H1 (cell line): ENCODE measurements at regions not wholly inside any gene's neighbourhood (a gene's known extent, or its start where the extent isn't known, plus 50 kb on each side); places are given as distances from the start of the nearest gene placed in this dataset.
"Not testable (repeated sequence)": the region's sequence is repeated elsewhere in the genome, so short reads cannot be mapped to it uniquely, and the experiment has no call there.

Experiments
- CTCF ChIA-PET: fragments of 300-600 bp; sonication (Branson Sonifier 250); formaldehyde crosslinking; loops from one replicate; lab custom pipeline; 2021; ENCODE audit not compliant: partially characterized antibody; lab: Charles Lee
- POLR2A ChIA-PET: fragments of 300-600 bp; sonication (Branson Sonifier 250); formaldehyde crosslinking; loops from one replicate; lab custom pipeline; 2021; ENCODE audit warnings: inconsistent platforms; ENCODE audit not compliant: partially characterized antibody; lab: Charles Lee
- DNase-seq, 2 experiments: peaks; one replicate each; pipeline versions ENCODE4 v3.0.0 to v3.0.0-alpha.2; 2010 to 2022; ENCODE audit warnings: low spot score in 2 of 2, low read depth in 1 of 2, mixed read lengths in 1 of 2
- FAIRE-seq: peaks from 2 replicates; lab custom pipeline; 2011; peaks lifted over from hg19 to GRCh38; lab: Jason Lieb, UNC
- H2AFZ ChIP-seq: 2 replicates; pipeline ENCODE4 v1.8.1; 2012; ENCODE audit warnings: low read length, inconsistent platforms
- H2AK5ac ChIP-seq: 2 replicates; pipeline ENCODE4 v1.6.1; 2013; ENCODE audit warnings: low read depth, low read length
- H2BK120ac ChIP-seq: replicated peaks from 2 replicates; pipeline ENCODE3; 2013; ENCODE audit warnings: low read depth, low read length, inconsistent platforms
- H2BK12ac ChIP-seq: 2 replicates; pipeline ENCODE4 v1.6.1; 2013; ENCODE audit warnings: low read depth, low read length
- H2BK15ac ChIP-seq: 2 replicates; pipeline ENCODE4 v1.6.1; 2013; ENCODE audit warnings: low read length
- H2BK20ac ChIP-seq: 2 replicates; pipeline ENCODE4 v1.6.1; 2013; ENCODE audit warnings: low read length
- H2BK5ac ChIP-seq: 2 replicates; pipeline ENCODE4 v1.6.1; 2013; ENCODE audit warnings: low read depth, low read length
- H3K14ac ChIP-seq: 2 replicates; pipeline ENCODE4 v1.6.1; 2013; ENCODE audit warnings: inconsistent platforms; ENCODE audit not compliant: insufficient read length
- H3K18ac ChIP-seq: 2 replicates; pipeline ENCODE4 v1.6.1; 2013; ENCODE audit warnings: low read length; ENCODE audit errors: extremely low read depth
- H3K23ac ChIP-seq: 2 replicates; pipeline ENCODE4 v1.6.1; 2013; ENCODE audit warnings: inconsistent platforms; ENCODE audit not compliant: insufficient read length
- H3K23me2 ChIP-seq: 2 replicates; pipeline ENCODE4 v1.6.1; 2013; ENCODE audit warnings: low read depth, low read length
- H3K27ac ChIP-seq: 2 replicates; pipeline ENCODE4 v1.6.1; 2011; ENCODE audit warnings: low read depth, low read length, inconsistent platforms
- H3K27me3 ChIP-seq, 4 experiments: replicated peaks in 1 of 4; 1 replicate in 1 of 4; 2 replicates in 3 of 4; pipeline versions ENCODE4 v1.6.1 to v1.8.1; 2011 to 2013; ENCODE audit warnings: low read length in 3 of 4, mild to moderate bottlenecking in 3 of 4, inconsistent platforms in 2 of 4, mixed read lengths in 2 of 4, moderate library complexity in 1 of 4; ENCODE audit not compliant: control insufficient read depth in 3 of 4, insufficient read depth in 3 of 4; ENCODE audit errors: extremely low read depth in 1 of 4
- H3K36me3 ChIP-seq, 4 experiments: 2 replicates each; pipeline versions ENCODE4 v1.6.1 to v1.8.1; 2011 to 2013; ENCODE audit warnings: mild to moderate bottlenecking in 4 of 4, low read length in 3 of 4, moderate library complexity in 2 of 4, control low read depth in 1 of 4, inconsistent platforms in 1 of 4; ENCODE audit not compliant: insufficient read depth in 4 of 4, control insufficient read depth in 2 of 4
- H3K4ac ChIP-seq: replicated peaks from 2 replicates; pipeline ENCODE3; 2013; ENCODE audit warnings: low read length, low read depth, mixed read lengths, inconsistent platforms; ENCODE audit not compliant: insufficient read length
- H3K4me1 ChIP-seq, 4 experiments: replicated peaks in 1 of 4; 1 replicate in 1 of 4; 2 replicates in 3 of 4; pipeline versions ENCODE4 v1.6.1 to v1.8.1; 2011 to 2013; ENCODE audit warnings: low read length in 3 of 4, inconsistent platforms in 2 of 4, mixed read lengths in 1 of 4; ENCODE audit not compliant: insufficient read depth in 4 of 4, control insufficient read depth in 3 of 4
- H3K4me2 ChIP-seq, 2 experiments: 2 replicates each; pipeline versions ENCODE4 v1.6.1 to v1.8.1; 2011 to 2013; ENCODE audit warnings: low read depth in 2 of 2, low read length in 2 of 2, control low read depth in 1 of 2, inconsistent platforms in 1 of 2, mild to moderate bottlenecking in 1 of 2; ENCODE audit not compliant: insufficient read depth in 1 of 2
- H3K4me3 ChIP-seq, 4 experiments: fragments of 200-600, 300-600 bp in 1 of 4; sonication (generic), shearing (Covaris generic), sonication (Bioruptor Twin) in 1 of 4; 2 replicates each; pipeline versions ENCODE4 v1.5.1 to v1.8.1; 2011 to 2016; ENCODE audit warnings: low read length in 4 of 4, low read depth in 3 of 4, control low read depth in 2 of 4, inconsistent platforms in 2 of 4, mild to moderate bottlenecking in 2 of 4, mixed read lengths in 1 of 4, moderate library complexity in 1 of 4; ENCODE audit not compliant: insufficient read depth in 2 of 4; ENCODE audit errors: extremely low read depth in 1 of 4
- H3K56ac ChIP-seq: replicated peaks from 2 replicates; pipeline ENCODE3; 2013; ENCODE audit warnings: low read depth, mild to moderate bottlenecking, mixed read lengths, low read length, inconsistent platforms; ENCODE audit not compliant: insufficient read length
- H3K79me1 ChIP-seq: 2 replicates; pipeline ENCODE4 v1.6.1; 2013; ENCODE audit warnings: low read depth, low read length, control low read depth
- H3K79me2 ChIP-seq, 2 experiments: 2 replicates each; pipeline versions ENCODE4 v1.6.1 to v1.8.1; 2012 to 2013; ENCODE audit warnings: low read length in 2 of 2, mild to moderate bottlenecking in 2 of 2, inconsistent platforms in 1 of 2; ENCODE audit not compliant: insufficient read depth in 2 of 2, control insufficient read depth in 1 of 2
- H3K9ac ChIP-seq, 4 experiments: replicated peaks in 1 of 4; 1 replicate in 1 of 4; 2 replicates in 3 of 4; pipeline versions ENCODE4 v1.6.1 to v1.8.1; 2011 to 2013; ENCODE audit warnings: low read depth in 3 of 4, low read length in 3 of 4, control low read depth in 2 of 4, mild to moderate bottlenecking in 2 of 4, moderate library complexity in 2 of 4, inconsistent platforms in 1 of 4; ENCODE audit errors: extremely low read depth in 1 of 4
- H3K9me3 ChIP-seq, 2 experiments: 2 replicates each; pipeline versions ENCODE4 v1.6.1 to v1.8.1; 2012 to 2013; ENCODE audit warnings: mild to moderate bottlenecking in 2 of 2, moderate library complexity in 2 of 2, control low read depth in 1 of 2, inconsistent platforms in 1 of 2, low read depth in 1 of 2, low read length in 1 of 2, mixed read lengths in 1 of 2; ENCODE audit not compliant: insufficient read depth in 2 of 2
- H4K20me1 ChIP-seq, 2 experiments: replicated peaks in 1 of 2; 2 replicates each; pipeline versions ENCODE3 to v1.8.1; 2011 to 2013; ENCODE audit warnings: inconsistent platforms in 2 of 2, low read length in 2 of 2, mild to moderate bottlenecking in 1 of 2; ENCODE audit not compliant: insufficient read depth in 2 of 2, control insufficient read depth in 1 of 2
- H4K5ac ChIP-seq: 2 replicates; pipeline ENCODE4 v1.6.1; 2013; ENCODE audit warnings: low read length, low read depth, mixed read lengths, inconsistent platforms; ENCODE audit not compliant: insufficient read length
- H4K8ac ChIP-seq: 2 replicates; pipeline ENCODE4 v1.8.0; 2013; ENCODE audit warnings: mild to moderate bottlenecking, moderate library complexity, low read length, inconsistent platforms; ENCODE audit not compliant: insufficient read depth; ENCODE audit errors: extremely low read depth
- H4K91ac ChIP-seq: replicated peaks from 2 replicates; pipeline ENCODE3; 2013; ENCODE audit warnings: low read length, mixed read lengths, inconsistent platforms; ENCODE audit not compliant: insufficient read length
- CBX8 ChIP-seq: fragments of 300-800, 300-1000 bp; sonication (generic); IDR thresholded peaks from 2 replicates; pipeline ENCODE4 v1.7.1; 2016; ENCODE audit warnings: low read depth, low read length, borderline replicate concordance
- KDM4A ChIP-seq: IDR thresholded peaks from one replicate; pipeline ENCODE4 v1.7.1; 2012; ENCODE audit warnings: low read depth, mild to moderate bottlenecking, moderate library complexity, low read length, inconsistent platforms; ENCODE audit not compliant: severe bottlenecking
- POLR2A ChIP-seq, 2 experiments: IDR thresholded peaks; 1 replicate in 1 of 2; 2 replicates in 1 of 2; pipeline ENCODE4 v1.6.1; 2011; ENCODE audit warnings: low read depth in 2 of 2, low read length in 2 of 2, mild to moderate bottlenecking in 2 of 2; ENCODE audit errors: control extremely low read depth in 1 of 2
- SP2 ChIP-seq: IDR thresholded peaks from 2 replicates; pipeline ENCODE4 v1.6.1; 2012; ENCODE audit warnings: mild to moderate bottlenecking, low read length, inconsistent platforms
- SP4 ChIP-seq: IDR thresholded peaks from 2 replicates; pipeline ENCODE4 v1.6.1; 2012; ENCODE audit warnings: low read length, inconsistent platforms
- WGBS, 2 experiments: shearing (Covaris generic) in 1 of 2; methylation state at CpG; one replicate each; pipeline versions ENCODE4 v1.1.6 to v1.1.7; 2013 to 2015; ENCODE audit warnings: low lambda C conversion rate in 2 of 2, mixed read lengths in 2 of 2, inconsistent platforms in 1 of 2, low coverage in 1 of 2, missing lambda C conversion rate in 1 of 2; ENCODE audit not compliant: insufficient replicate concordance in 2 of 2, insufficient coverage in 1 of 2, insufficient read length in 1 of 2; ENCODE audit errors: extremely low coverage in 1 of 2, missing lambda C conversion rate in 1 of 2; 5-methylcytosine and 5-hydroxymethylcytosine counted together

DNA sequence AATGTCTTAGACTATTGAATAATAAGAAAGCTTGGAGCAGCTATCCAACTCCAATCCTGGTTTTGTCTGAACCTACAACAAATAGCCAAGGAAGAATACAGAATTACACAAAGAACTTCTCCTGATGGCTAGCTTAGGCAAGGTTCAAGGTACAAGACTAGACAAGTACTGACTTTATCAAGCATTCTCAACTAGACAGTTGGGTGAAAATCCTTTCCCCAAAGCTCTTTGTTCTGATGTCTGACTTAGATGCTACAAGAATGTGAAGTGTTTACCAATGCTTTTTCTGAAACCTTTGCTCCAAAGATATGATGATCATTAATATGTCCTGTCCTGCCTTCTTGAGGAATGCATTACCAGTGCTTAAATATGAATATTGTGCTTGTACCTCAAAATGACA is 113.8 kb downstream of the ANXA2 start (continued):
- no peak for TF ChIP-seq SP4
- TF ChIP-seq CBX8, result no peak
- no peak for TF ChIP-seq SP2
- TF ChIP-seq KDM4A, result no peak
- no peak for TF ChIP-seq POLR2A (IDR thresholded peaks at IDR 0.05; ENCODE audit: control extremely low read depth in 1 of 2, low read depth in 2 of 2, low read length in 2 of 2)

GRCh38 chr15:60295901-60296300 is 101.9 kb downstream of the ANXA2 start:
- DNase-seq, H4K91ac ChIP-seq, H3K4me3 ChIP-seq, H2BK15ac ChIP-seq, H3K23ac ChIP-seq, H3K27ac ChIP-seq, H2BK12ac ChIP-seq, H3K79me1 ChIP-seq, H2BK5ac ChIP-seq, H3K56ac ChIP-seq, CTCF ChIA-PET, H3K27me3 ChIP-seq, FAIRE-seq, H3K36me3 ChIP-seq, H3K14ac ChIP-seq, H2AFZ ChIP-seq, H3K4me2 ChIP-seq, H3K18ac ChIP-seq, H3K23me2 ChIP-seq, POLR2A ChIA-PET, H3K4ac ChIP-seq, H2BK120ac ChIP-seq, H3K9ac ChIP-seq, H4K8ac ChIP-seq, H4K20me1 ChIP-seq, H3K79me2 ChIP-seq, H4K5ac ChIP-seq, H2BK20ac ChIP-seq, H3K4me1 ChIP-seq, H2AK5ac ChIP-seq: not testable (repeated sequence)
- H3K9me3 ChIP-seq, result peaks cover 11 to 14% of the 10 kb centered on the region in 2 experiments
- WGBS, 2 experiments, result 89% methylated on average over 5 of the region's 5 CpGs; no CpG with 5 or more reads in 1 of the 2 experiments
